Endothelial cell (in vitro differentiated cells): ENCODE measurements at regions not wholly inside any gene's neighbourhood (a gene's known extent, or its start where the extent isn't known, plus 50 kb on each side); places are given as distances from the start of the nearest gene placed in this dataset.

Source experiments
- DNase-seq: peaks from one replicate; pipeline ENCODE4 v3.0.0; 2021; ENCODE audit warnings: low spot score
- H3K27ac Mint-ChIP-seq: one replicate; pipeline ENCODE4 v1.8.0; 2021; ENCODE audit warnings: mixed read lengths, inconsistent platforms; ENCODE audit not compliant: unreplicated experiment
- H3K27me3 Mint-ChIP-seq: one replicate; pipeline ENCODE4 v1.8.0; 2021; ENCODE audit warnings: mild to moderate bottlenecking, moderate library complexity, mixed read lengths, inconsistent platforms; ENCODE audit not compliant: unreplicated experiment
- H3K36me3 Mint-ChIP-seq: one replicate; pipeline ENCODE4 v1.8.0; 2021; ENCODE audit warnings: mild to moderate bottlenecking, low read depth, mixed read lengths, inconsistent platforms; ENCODE audit not compliant: unreplicated experiment
- H3K4me1 Mint-ChIP-seq: one replicate; pipeline ENCODE4 v1.8.0; 2021; ENCODE audit warnings: mild to moderate bottlenecking, mixed read lengths, inconsistent platforms; ENCODE audit not compliant: unreplicated experiment
- H3K4me3 Mint-ChIP-seq: one replicate; pipeline ENCODE4 v1.8.0; 2021; ENCODE audit warnings: mild to moderate bottlenecking, mixed read lengths, inconsistent platforms; ENCODE audit not compliant: unreplicated experiment
- H3K9me3 Mint-ChIP-seq: one replicate; pipeline ENCODE4 v1.8.0; 2021; ENCODE audit warnings: mixed read lengths, inconsistent platforms; ENCODE audit not compliant: unreplicated experiment
- TF ChIP-seq, protein P1 (sequence below): fragments of 200-600 bp; sonication (generic); IDR thresholded peaks from one replicate; pipeline ENCODE4 v1.5.0; 2021; ENCODE audit warnings: antibody characterized with exemption; ENCODE audit not compliant: unreplicated experiment

DNA sequence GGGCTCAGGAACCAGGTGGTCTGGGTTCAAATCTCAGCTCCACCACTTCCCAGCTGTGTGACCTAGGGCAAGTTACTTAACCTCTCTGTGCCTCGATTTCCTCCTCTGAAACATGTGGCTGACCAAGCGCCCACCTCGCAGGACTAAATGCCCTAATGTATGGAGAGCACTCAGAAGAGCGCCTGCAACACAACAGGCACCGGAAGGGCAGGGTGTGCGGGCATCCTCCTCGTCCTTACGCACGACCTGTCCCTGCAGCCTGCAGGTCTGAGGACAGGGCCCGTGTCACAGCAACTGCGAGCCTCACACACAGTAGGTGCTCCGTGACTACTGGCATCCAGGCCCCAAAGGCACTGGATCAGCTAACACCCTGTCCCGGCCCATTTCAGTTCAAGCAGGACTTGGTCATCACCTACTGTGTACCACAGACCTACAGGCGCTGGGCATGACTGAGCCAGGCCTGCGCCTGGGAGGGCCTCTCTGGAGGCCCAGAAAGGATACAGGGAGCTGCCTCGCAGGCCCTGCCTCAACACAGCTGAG lies 131.5 kb downstream of the NCOR2 start:
- DNase-seq: no peak

DNA sequence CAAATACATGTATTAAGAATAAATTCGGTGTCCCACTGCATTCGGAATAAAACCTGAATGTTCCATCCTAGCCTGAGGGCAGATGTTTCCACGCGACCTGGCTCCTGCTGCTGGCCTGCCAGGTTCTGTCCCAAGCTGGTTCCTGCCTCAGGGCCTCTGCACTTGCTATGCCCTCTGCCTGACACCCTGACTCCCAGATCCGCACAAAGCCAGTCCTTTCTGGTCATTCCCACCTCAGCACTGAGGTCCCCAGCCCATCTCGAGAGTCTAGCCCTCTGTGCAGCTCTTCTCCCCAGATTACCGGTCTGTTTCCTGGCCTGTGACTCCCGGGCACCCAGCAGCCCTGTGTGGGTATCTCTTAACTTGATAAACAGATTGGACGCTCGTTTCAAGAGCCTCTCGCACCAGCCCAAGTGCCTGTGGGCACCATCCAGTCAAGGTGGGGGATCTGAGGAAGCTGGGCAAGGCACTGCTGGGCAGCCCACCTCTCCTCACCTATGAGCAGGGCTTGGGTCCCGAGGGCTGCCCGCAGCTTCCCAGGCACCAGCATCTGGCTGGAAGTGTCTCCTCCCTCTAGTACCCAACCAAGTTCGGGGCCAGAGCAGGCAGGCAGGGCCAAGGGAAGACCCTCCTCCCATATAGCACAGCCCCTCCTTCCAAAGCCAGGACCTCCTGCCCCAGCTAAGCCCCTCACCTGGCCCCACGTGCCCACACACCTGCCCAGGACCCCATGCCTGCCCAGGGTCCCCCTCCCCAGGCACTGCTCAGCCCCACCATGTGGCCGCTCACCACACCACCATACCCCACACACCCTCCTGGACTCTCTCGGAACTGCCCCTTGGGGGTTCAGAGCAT lies 132.2 kb downstream of the NCOR2 start:
- H3K36me3 Mint-ChIP-seq: peaks cover 7% of the 10 kb centered on the region
- TF ChIP-seq, protein P1, sequence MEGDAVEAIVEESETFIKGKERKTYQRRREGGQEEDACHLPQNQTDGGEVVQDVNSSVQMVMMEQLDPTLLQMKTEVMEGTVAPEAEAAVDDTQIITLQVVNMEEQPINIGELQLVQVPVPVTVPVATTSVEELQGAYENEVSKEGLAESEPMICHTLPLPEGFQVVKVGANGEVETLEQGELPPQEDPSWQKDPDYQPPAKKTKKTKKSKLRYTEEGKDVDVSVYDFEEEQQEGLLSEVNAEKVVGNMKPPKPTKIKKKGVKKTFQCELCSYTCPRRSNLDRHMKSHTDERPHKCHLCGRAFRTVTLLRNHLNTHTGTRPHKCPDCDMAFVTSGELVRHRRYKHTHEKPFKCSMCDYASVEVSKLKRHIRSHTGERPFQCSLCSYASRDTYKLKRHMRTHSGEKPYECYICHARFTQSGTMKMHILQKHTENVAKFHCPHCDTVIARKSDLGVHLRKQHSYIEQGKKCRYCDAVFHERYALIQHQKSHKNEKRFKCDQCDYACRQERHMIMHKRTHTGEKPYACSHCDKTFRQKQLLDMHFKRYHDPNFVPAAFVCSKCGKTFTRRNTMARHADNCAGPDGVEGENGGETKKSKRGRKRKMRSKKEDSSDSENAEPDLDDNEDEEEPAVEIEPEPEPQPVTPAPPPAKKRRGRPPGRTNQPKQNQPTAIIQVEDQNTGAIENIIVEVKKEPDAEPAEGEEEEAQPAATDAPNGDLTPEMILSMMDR: no peak
- no peaks in the 10 kb centered on the region for H3K9me3 Mint-ChIP-seq
- H3K4me1 Mint-ChIP-seq: no peaks in the 10 kb centered on the region
- peaks cover 19% of the 10 kb centered on the region for H3K27me3 Mint-ChIP-seq
- H3K4me3 Mint-ChIP-seq: no peak overlapping the region
- H3K27ac Mint-ChIP-seq: no peak overlapping the region
- DNase-seq: no peak

More for the DNA sequence above, 131.5 kb downstream of the NCOR2 start:
- TF ChIP-seq, protein P1: no peak
- no peaks in the 10 kb centered on the region for H3K9me3 Mint-ChIP-seq
- H3K36me3 Mint-ChIP-seq: peaks cover 7% of the 10 kb centered on the region
- H3K27me3 Mint-ChIP-seq: peaks cover 25% of the 10 kb centered on the region
- H3K4me1 Mint-ChIP-seq: peaks cover 5% of the 10 kb centered on the region
- no peak overlapping the region for H3K4me3 Mint-ChIP-seq
- no peak overlapping the region for H3K27ac Mint-ChIP-seq

DNA sequence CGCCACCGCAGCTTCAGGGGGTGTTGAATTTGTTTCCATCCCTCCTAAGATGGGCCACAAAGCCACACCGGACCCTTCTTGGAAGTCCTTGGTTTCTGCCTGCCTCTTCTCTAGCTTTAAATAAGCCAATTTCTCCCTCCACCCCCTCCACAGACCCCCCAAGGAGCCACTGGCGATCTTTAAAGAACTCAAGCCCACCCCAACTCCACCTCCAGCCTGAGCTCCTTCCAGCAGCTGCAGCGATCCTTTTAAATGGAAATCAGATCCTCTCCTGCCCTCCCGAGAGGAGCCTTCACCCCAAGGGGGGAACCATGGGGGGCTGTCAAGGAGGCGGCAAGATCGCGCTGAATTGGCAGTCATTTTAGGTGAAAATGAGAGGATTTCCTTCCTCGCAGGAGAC lies 133.1 kb downstream of the NCOR2 start:
- DNase-seq: no peak
- Mint-ChIP-seq H3K27me3 (peaks cover 19% of the 10 kb centered on the region), H3K36me3 (peaks cover 7% of the 10 kb centered on the region), H3K4me3 (no peak overlapping the region), H3K27ac (no peak overlapping the region), H3K4me1 (no peaks in the 10 kb centered on the region), H3K9me3 (no peaks in the 10 kb centered on the region)
- TF ChIP-seq, protein P1: no peak

DNA sequence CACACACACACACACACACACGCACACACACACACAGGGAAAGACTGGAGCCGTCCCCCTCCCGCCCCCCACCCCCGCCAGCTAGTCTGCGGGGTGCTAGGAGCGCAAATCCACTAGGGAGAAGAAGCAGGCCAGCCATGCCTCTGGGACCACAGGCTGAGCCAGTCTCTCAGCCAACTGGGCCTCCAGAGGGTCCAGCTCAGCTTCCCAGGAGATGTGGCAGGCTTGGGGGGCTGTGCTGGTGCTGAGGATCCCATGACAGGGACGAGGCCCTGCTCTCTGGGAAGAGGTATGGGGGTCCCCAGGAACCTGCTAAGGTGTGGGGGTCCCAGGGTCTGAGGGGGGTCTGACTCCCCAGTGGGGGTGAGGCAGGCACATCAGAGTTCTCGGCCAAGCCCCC lies 133.5 kb downstream of the NCOR2 start:
- no peaks in the 10 kb centered on the region for H3K9me3 Mint-ChIP-seq

More for the DNA sequence above, 133.5 kb downstream of the NCOR2 start:
- no peaks in the 10 kb centered on the region for H3K4me1 Mint-ChIP-seq
- TF ChIP-seq, protein P1: no peak
- H3K27ac Mint-ChIP-seq: no peak overlapping the region
- no peak overlapping the region for H3K4me3 Mint-ChIP-seq
- H3K27me3 Mint-ChIP-seq: peaks cover 19% of the 10 kb centered on the region
- DNase-seq: no peak
- peaks cover 7% of the 10 kb centered on the region for H3K36me3 Mint-ChIP-seq
